NCI-H146 treated with DMSO at 0.1 percent for 48 hours (cell line): ENCODE measurements at regions not wholly inside any gene's neighbourhood (a gene's known extent, or its start where the extent isn't known, plus 50 kb on each side); places are given as distances from the start of the nearest gene placed in this dataset.
"Not testable (repeated sequence)": the region's sequence is repeated elsewhere in the genome, so short reads cannot be mapped to it uniquely, and the experiment has no call there.

ENCODE experiments used
- DNase-seq: peaks from one replicate; lab custom pipeline; 2025; ENCODE audit not compliant: unreplicated experiment; lab: John Stamatoyannopoulos, UW

DNA sequence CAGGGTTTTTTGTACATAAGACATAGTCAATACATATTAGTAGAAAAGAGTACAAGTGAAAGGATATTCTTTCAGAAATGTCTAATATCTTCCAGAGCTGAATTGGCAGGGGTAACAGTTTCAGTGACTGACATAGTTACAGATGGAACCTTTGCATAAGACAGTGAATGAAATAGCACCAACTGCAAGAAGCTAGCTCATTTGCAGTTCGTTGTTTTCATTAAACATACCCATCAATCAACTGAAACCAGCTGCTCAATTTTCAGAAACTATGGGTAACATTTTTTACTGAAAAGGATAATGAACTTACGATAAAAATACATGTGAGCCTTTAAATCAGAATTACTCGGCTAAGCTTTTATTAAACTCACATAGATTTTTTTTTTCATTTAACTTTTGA is 93.9 kb upstream of the EPHA3 start:
- DNase-seq, result no peak

DNA sequence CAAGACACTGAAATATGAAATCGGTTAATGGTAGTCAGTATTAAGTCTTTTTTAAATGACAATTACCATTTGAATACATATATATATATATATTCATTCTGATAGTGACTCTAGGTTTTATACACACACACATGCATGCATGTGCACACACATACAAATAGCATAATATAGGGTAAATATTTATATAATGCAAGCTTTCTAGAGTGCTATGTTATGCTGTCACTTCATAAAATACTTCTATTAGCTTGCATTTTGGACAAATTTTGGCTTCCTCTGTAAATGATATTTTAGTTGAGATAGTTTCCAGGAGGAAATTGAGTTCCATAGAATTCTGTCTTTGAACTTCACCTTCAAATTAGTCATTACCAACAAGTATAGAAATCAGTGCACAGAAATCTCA is 89.9 kb upstream of the EPHA3 start:
- no peak for DNase-seq

DNA sequence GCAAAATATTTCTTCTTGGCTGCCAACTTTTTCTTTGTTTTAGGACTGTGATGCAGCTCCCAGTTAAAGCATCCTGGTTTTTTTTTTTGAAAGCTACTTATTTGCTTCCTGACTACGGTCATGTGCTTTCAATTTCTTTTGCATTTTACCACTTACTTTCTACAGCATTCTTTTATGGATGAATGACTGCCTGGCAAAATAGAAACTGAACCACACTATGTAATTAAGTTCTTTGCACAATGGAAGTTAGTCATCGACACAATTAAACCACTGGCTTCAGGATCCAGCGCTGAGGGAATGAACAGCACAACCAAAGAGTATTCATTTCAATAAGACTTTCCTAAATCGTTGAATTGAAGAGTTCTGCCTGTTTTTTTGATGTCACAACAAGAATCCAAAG is 82.2 kb upstream of the EPHA3 start:
- DNase-seq, result no peak

DNA sequence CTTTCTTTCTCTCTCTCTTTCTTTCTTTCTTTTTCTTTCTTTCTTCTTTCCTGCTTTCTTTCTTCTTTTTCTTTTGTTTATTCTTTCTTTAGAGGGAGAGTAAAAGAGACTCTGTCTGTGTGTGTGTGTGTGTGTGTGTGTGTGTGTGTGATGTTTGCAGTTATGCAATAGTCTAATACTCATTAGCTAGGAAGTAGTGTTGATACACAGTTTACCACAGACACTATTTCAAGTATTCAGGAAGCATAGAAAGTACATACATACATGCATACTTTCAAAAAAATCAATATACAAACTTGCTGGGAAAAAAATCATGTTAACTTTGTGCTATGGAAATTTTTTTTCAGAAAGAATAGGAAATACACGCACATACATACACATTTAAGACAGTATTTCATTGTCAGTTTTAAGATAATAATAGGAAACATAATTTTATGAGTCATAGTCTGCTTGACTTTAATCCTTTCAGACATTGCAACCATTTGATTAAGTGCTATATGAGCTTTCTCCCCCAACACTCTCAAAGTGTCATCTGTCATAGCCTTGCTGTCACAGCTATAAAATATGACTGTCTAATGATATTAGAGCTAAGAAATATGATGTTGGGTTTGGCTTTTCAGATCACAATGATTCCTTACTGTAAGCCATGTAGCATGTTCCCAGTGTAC is 74.9 kb upstream of the EPHA3 start:
- DNase-seq, result no peak

DNA sequence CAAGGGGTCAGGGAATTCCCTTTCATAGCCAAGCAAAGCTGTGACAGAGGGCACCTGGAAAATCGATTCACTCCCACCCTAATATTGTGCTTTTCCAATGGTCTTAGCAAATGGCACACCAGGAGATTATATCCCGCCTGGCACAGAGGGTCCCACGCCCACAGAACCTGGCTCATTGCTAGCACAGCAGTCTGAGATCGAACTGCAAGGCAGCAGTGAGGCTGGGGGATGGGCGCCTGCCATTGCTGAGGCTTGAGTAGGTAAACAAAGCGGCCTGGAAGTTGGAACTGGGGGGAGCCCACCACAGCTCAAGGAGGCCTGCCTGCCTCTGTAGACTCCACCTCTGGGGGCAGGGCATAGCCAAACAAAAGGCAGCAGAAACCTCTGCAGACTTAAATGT is 72.7 kb upstream of the EPHA3 start:
- DNase-seq, result not testable (repeated sequence)

DNA sequence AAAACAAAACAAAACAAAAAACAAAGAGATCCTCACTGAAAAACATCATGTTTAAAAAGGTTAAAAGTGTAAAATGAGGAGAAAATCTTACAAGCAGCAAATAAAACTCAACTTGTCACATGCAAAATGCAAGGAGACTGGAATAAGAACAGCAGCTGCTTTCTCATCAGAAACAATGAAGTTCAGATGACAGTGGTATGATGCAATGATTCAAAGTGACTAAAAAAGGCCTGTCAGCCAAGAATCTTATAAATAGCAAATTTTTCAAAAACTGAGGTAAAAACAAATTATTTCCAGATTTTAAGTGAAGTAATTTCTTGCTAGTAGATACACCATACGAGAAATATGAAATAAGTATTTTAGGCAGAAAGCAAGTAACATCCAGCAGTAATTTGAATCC is 68.6 kb upstream of the EPHA3 start:
- no peak for DNase-seq

DNA sequence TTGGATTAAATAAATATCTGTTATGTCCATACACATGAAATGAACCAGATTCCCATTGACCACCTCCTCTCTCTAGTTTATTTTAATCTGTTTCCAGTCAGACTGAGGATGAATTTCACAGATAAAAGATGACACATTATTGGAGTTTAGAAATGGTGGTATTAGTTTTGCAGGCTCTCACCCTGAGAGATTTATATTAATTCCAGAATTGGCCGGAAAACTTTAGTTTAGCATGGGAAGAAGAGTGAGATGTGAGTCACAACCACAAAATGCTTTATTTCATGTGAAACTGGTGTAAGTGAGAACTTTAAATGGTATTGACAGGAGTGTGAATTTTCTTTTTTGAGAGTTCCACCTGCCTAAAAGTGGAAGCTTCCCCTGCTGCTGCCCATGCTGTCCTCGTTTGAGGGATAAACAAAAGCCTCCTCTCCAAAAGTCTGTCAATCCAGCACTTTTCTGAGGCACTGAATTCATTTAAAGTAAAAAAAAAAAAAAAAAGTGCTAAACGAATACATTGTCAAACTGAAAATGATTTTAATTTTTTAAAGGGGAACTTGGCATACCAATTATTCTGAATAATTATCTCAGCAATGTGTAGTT is 65.1 kb upstream of the EPHA3 start:
- no peak for DNase-seq

DNA sequence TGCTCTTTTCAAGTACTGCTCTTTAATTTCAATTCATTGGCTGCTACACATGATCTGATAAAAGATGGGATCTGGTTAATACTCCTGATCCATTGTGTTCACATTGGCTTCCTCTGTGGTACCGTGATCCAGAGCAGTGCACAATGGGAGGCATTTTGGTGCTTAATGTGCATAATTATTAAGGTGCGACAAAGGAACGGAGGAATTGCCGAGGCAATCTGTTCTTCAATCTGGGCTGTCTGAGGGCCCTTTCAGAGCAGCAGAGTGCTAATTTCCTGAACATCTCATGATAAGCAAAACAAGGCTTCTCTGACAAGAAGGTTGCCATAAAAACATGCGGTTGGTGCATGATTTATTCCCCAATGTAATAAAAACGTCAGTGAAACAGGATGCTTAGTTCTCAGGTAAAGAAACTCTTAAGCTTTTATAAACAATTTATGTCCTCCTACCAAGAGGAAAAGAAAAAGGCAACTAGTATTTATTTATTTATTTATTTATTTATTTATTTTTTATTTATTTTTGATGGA is 64.0 kb upstream of the EPHA3 start:
- no peak for DNase-seq

DNA sequence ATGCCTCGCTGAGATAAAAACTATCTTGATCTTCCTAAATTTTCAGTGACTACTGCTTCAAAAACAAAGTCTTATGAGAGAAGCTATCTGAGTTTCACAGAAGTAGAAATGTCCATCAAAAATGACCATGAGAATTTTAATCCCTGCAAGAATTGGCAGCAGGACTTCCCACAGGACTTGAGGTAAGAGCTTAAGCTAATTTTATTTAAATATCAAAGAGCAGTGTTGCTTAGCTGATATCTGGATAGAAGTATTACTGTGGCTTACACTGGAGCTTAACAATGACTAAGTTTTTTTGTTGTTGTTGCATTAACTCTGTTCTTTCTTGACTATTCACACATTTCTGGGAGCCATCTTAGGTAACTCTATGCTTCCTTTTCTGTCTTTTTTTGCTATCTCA is 60.8 kb upstream of the EPHA3 start:
- DNase-seq, result no peak

DNA sequence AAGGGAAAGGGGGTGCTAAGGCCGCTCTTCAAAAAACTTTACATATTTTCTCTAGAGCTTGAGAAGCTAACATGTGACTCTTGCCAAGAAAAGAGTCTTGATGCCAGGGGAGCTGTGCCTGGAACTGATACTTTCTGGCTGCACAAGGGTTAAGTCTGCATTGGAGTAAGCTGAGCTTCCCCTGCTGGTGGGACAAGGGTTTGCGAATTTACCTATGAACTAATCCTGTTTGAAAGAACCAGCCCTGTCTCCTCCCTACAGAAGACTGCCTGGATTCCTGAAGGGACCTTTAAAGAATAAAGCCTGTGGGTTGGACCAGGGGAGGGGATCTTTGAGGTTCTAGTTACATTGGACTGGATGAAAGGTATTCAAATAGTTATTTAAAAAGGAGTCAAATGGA is 58.3 kb upstream of the EPHA3 start:
- DNase-seq, result no peak

DNA sequence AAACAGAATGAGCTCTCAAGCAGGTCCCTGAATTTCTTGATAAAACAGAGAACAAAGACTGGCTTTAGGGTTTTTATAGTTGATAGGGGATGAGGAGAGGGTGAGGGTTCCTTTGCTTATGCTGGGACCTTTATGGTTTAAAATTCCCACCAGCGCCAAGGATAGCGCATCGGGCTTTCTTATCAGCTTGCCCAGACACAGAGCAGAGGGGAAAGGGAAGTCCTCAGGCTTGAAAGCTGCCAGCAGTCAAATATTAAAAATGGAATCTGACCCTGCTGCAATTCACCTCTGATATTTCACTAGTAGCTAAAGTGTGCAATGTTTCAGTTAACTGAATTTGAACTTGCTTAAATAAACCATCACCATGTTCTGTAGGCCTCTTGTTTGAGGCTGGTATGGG is 55.0 kb upstream of the EPHA3 start:
- DNase-seq, result no peak

DNA sequence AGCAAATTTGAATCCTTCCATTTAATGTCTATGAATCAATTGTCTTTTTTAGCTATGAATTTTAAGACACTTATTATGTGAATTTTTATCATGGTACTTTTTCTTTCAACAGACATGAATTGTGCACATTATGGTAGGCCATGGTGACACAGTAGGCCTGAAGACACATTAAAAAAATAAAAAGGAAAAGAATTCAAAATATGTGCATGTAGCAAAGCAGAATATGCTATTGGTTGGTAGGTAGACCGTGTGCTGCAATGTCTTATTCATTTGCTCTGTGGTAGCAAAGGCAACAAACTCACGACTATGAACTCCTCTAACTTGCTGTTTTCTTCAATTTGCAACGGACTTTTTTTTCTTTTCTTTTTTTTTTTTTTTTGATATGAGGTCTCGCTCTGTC is 50.0 kb upstream of the EPHA3 start:
- no peak for DNase-seq
